NCI-H345 treated with DMSO at 0.1 percent for 48 hours (cell line): ENCODE measurements at regions not wholly inside any gene's neighbourhood (a gene's known extent, or its start where the extent isn't known, plus 50 kb on each side); places are given as distances from the start of the nearest gene placed in this dataset.
A peak's percentile ranks its signal among the peaks of the same experiment; 100 is the strongest.

Experiments used
- DNase-seq: peaks from one replicate; lab custom pipeline; 2025; ENCODE audit not compliant: unreplicated experiment; lab: John Stamatoyannopoulos, UW

GRCh38 chr1:86296305-86297205, 99.6 kb downstream of the ODF2L start:
- no peak for DNase-seq

GRCh38 chr1:86289746-86290145, 106.4 kb downstream of the ODF2L start:
- no peak for DNase-seq

DNA sequence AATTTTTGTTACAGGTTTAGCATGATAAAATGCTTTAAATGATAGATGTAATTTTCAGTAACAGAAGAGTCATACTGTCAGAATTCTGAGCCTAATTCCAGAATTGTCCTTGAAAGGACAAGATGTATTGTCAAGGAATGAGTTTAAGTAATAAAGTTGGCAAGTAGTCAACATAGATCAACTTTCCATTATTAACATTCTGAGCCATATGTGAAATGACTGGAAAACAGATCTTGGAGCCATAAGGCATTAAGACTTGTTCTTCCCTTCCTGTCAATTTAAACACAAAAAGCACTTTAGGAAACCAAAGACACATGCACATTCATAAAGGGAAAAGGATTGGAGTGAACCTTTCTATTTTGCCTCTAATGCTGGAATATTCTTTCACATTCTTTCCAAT, 107.0 kb downstream of the ODF2L start:
- no peak for DNase-seq

DNA sequence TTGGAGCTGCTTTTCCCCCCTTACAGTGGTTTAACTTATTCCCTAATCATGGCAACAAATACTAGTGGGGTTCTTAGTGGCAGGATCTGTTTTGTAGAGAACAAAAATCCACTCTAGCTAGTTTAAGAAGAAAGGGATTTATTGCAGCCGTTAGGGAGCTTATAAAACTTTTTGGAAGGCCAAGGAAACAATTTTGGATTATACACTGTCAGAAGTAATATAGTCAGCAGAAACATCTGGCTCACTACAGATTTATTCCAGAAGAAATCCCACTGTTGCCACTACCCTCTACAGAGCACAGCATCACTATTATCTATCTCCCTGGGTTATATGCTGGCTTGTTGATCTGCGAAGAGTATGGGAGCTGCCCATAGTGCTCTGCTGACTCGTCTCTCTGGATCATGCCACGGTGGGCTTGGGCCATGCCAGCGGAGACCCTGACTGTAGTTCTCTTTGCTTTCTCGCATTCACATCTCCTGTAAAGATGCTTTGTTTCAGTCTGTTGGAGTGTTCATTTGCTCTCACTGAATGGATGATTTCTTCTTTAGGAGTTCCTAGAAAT, 107.5 kb downstream of the ODF2L start:
- no peak for DNase-seq

GRCh38 chr1:86285796-86286195, 110.3 kb downstream of the ODF2L start:
- DNase-seq = no peak

GRCh38 chr1:86282611-86283010, 113.5 kb downstream of the ODF2L start:
- no peak for DNase-seq

DNA sequence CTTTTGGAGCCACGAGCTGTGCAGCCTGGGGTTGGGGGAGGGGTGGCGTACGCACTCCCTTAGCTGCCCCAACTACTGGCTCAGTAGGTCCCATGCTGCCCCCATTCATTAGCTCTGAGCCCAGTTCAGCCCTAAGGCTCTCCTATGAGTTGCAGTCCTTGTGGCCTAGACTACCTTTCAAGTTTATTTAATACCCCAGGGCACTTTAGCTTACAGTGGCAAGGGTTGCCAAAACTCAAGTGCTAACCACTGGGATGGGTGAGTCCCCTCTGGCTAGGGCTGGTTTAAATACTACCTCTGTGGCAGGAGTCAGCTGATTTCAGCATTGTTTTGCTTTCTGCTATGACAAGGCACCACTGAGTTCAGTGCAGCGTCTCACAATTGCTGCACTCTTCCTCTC, 118.2 kb downstream of the ODF2L start:
- peak; percentile 86 for DNase-seq

- DNase-seq = no peak
Measured at GRCh38 chr1:86273066-86273465, 116.5 kb upstream of the COL24A1 start.

DNA sequence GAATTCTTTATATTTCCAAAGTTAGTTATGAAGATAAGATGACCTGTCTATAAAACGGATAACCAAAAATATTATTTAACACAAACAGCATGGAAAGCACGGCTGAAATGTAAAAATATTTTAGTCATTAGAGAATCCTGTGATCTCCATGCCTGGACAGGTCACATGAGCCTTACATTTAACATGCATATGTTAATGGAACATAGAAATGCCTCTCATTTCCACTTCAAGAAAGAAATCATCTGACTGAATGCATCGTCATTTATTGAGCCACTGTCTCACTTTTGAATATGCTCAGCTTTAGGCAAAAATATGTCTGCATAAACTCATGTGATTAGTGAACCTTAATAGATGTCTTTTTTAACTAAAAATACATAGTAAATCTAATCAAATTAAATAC, 115.5 kb upstream of the COL24A1 start:
- DNase-seq = no peak

GRCh38 chr1:86271046-86271445, 114.5 kb upstream of the COL24A1 start:
- no peak for DNase-seq

DNA sequence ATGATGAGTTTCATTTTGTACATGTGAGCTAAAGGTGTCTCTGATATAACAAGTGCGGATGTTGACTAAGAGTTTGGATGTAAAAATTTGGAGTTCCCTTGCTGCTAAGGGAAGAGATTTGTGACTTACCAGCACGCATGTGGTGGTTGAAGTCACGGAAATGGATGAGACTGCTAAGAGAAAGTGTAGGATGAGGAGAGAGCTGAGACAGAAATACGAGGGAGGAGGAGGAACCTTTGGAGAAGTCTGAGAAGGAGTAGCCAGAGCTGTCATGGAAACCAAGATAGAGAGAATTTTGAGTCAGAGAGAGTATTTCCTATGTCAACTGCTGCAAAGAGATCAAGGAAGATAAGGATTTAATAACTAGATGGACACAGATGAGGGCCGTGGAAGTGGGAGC, 106.5 kb upstream of the COL24A1 start:
- DNase-seq = no peak

- DNase-seq = no peak
Measured at GRCh38 chr1:86260476-86260875, 103.9 kb upstream of the COL24A1 start.

GRCh38 chr1:86259390-86259789, 102.8 kb upstream of the COL24A1 start:
- no peak for DNase-seq

GRCh38 chr1:86258101-86258500, 101.5 kb upstream of the COL24A1 start:
- no peak for DNase-seq

DNA sequence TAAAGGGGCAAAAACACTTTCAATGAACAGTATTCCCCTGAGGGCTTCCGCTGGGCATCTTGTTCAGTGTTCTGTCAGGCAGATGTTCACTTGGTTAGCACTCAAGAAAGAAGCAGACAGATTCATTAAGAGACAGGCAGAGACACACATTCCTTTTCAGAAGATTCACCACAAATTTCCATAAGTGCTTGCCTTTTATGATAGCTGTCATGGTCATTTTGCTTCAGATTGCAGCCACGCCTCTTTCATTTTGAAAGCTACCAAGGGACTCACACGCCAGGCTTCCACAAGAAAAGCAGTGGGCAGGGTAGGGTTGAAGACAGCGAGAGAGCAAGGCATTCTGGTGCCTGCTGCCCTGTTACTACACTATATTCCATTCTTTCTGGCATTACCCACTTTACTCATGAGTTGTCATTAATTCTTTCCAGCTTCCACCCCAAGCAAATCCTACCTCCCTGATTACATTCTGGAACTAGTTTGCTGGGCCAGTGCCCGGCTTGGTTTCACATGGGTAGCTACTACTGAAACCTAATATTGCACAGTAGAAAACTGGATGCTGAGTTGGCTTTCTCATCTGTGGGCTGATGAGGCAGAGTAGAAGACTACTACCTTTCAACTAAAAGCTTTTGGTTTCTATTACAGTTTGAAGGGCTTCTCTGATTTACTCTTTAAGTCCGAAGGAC, 91.2 kb upstream of the COL24A1 start:
- DNase-seq = peak; percentile 41

GRCh38 chr1:86245566-86246190, 89.1 kb upstream of the COL24A1 start:
- no peak for DNase-seq

DNA sequence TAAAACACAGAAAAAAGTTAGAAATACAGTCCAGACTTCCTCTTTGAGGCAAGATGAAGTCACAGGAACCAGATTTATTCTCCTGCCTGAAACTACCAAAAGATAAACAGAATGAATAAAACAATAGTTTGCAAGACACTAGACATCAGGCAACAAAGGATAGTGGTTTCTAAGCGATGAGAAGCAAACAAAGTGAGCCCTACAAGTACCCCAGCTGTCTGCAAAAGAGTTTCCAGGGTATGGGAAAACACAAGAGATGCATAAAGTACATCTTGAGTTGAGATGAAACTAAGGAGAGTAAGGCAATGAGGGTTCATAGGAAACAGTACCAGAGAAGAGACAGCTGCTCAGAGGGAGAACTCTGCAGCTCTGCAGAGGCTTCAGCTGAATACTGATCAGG, 83.3 kb upstream of the COL24A1 start:
- peak; percentile 48 for DNase-seq

GRCh38 chr1:86239490-86239889, 82.9 kb upstream of the COL24A1 start:
- no peak for DNase-seq

GRCh38 chr1:86238226-86238625, 81.7 kb upstream of the COL24A1 start:
- no peak for DNase-seq

GRCh38 chr1:86235852-86236251, 79.3 kb upstream of the COL24A1 start:
- no peak for DNase-seq

GRCh38 chr1:86233403-86233802, 76.8 kb upstream of the COL24A1 start:
- DNase-seq = no peak

GRCh38 chr1:86231076-86231475, 74.5 kb upstream of the COL24A1 start:
- DNase-seq = no peak
